K562 (cell line): ENCODE measurements at regions not wholly inside any gene's neighbourhood (a gene's known extent, or its start where the extent isn't known, plus 50 kb on each side); places are given as distances from the start of the nearest gene placed in this dataset.
A peak's percentile ranks its signal among the peaks of the same experiment; 100 is the strongest.

Experiments used
- CBFA2T3 ChIP-seq: fragments of 450-650 bp; IDR thresholded peaks from 2 replicates; pipeline ENCODE4 v1.6.1; 2017
- TF ChIP-seq, protein P1 (sequence below): fragments of 450-650 bp; IDR thresholded peaks from 2 replicates; pipeline ENCODE4 v1.6.1; 2016; ENCODE audit warnings: mild to moderate bottlenecking, moderate library complexity
- TF ChIP-seq, protein P2 (sequence below): fragments of 450-650 bp; IDR thresholded peaks from 2 replicates; pipeline ENCODE4 v1.6.1; 2016

DNA sequence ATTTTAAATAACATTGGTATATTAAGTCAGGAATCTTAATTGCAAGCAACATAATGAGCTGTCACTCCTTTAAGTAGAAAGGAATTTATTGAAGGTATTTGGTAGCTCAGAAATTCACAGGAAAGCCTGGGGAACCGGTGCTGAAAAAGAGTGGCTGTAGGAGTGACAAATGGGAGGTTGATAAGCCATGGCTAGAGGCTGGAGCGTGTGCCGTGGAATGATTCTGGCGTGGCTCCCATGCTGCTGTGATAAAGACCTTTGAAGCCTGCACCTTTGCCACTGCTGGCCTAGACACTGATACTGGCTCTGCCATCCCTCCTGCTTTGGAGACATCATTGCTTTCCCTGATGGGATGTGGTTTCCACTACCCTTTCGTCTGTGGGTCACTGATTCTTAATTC, 65.7 kb upstream of the ATG10 start (continued):
- TF ChIP-seq, protein P1, sequence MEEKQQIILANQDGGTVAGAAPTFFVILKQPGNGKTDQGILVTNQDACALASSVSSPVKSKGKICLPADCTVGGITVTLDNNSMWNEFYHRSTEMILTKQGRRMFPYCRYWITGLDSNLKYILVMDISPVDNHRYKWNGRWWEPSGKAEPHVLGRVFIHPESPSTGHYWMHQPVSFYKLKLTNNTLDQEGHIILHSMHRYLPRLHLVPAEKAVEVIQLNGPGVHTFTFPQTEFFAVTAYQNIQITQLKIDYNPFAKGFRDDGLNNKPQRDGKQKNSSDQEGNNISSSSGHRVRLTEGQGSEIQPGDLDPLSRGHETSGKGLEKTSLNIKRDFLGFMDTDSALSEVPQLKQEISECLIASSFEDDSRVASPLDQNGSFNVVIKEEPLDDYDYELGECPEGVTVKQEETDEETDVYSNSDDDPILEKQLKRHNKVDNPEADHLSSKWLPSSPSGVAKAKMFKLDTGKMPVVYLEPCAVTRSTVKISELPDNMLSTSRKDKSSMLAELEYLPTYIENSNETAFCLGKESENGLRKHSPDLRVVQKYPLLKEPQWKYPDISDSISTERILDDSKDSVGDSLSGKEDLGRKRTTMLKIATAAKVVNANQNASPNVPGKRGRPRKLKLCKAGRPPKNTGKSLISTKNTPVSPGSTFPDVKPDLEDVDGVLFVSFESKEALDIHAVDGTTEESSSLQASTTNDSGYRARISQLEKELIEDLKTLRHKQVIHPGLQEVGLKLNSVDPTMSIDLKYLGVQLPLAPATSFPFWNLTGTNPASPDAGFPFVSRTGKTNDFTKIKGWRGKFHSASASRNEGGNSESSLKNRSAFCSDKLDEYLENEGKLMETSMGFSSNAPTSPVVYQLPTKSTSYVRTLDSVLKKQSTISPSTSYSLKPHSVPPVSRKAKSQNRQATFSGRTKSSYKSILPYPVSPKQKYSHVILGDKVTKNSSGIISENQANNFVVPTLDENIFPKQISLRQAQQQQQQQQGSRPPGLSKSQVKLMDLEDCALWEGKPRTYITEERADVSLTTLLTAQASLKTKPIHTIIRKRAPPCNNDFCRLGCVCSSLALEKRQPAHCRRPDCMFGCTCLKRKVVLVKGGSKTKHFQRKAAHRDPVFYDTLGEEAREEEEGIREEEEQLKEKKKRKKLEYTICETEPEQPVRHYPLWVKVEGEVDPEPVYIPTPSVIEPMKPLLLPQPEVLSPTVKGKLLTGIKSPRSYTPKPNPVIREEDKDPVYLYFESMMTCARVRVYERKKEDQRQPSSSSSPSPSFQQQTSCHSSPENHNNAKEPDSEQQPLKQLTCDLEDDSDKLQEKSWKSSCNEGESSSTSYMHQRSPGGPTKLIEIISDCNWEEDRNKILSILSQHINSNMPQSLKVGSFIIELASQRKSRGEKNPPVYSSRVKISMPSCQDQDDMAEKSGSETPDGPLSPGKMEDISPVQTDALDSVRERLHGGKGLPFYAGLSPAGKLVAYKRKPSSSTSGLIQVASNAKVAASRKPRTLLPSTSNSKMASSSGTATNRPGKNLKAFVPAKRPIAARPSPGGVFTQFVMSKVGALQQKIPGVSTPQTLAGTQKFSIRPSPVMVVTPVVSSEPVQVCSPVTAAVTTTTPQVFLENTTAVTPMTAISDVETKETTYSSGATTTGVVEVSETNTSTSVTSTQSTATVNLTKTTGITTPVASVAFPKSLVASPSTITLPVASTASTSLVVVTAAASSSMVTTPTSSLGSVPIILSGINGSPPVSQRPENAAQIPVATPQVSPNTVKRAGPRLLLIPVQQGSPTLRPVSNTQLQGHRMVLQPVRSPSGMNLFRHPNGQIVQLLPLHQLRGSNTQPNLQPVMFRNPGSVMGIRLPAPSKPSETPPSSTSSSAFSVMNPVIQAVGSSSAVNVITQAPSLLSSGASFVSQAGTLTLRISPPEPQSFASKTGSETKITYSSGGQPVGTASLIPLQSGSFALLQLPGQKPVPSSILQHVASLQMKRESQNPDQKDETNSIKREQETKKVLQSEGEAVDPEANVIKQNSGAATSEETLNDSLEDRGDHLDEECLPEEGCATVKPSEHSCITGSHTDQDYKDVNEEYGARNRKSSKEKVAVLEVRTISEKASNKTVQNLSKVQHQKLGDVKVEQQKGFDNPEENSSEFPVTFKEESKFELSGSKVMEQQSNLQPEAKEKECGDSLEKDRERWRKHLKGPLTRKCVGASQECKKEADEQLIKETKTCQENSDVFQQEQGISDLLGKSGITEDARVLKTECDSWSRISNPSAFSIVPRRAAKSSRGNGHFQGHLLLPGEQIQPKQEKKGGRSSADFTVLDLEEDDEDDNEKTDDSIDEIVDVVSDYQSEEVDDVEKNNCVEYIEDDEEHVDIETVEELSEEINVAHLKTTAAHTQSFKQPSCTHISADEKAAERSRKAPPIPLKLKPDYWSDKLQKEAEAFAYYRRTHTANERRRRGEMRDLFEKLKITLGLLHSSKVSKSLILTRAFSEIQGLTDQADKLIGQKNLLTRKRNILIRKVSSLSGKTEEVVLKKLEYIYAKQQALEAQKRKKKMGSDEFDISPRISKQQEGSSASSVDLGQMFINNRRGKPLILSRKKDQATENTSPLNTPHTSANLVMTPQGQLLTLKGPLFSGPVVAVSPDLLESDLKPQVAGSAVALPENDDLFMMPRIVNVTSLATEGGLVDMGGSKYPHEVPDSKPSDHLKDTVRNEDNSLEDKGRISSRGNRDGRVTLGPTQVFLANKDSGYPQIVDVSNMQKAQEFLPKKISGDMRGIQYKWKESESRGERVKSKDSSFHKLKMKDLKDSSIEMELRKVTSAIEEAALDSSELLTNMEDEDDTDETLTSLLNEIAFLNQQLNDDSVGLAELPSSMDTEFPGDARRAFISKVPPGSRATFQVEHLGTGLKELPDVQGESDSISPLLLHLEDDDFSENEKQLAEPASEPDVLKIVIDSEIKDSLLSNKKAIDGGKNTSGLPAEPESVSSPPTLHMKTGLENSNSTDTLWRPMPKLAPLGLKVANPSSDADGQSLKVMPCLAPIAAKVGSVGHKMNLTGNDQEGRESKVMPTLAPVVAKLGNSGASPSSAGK: peak; percentile 39; the same call in 1 of the 2 replicates
- TF ChIP-seq CBFA2T3: peak; percentile 43
- TF ChIP-seq, protein P2, sequence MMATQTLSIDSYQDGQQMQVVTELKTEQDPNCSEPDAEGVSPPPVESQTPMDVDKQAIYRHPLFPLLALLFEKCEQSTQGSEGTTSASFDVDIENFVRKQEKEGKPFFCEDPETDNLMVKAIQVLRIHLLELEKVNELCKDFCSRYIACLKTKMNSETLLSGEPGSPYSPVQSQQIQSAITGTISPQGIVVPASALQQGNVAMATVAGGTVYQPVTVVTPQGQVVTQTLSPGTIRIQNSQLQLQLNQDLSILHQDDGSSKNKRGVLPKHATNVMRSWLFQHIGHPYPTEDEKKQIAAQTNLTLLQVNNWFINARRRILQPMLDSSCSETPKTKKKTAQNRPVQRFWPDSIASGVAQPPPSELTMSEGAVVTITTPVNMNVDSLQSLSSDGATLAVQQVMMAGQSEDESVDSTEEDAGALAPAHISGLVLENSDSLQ: peak; percentile 23; the same call in 1 of the 2 replicates
